Prostate gland (tissue), 2 donors: ENCODE measurements at regions not wholly inside any gene's neighbourhood (a gene's known extent, or its start where the extent isn't known, plus 50 kb on each side); places are given as distances from the start of the nearest gene placed in this dataset.

ENCODE experiments used
- CTCF ChIP-seq, 4 experiments: fragments of 200-600 bp in 2 of 4; fragments of 450-650 bp in 2 of 4; sonication (generic) in 2 of 4; IDR thresholded peaks; 1 replicate in 3 of 4; 2 replicates in 1 of 4; pipeline ENCODE4 v1.5.1; 2016 to 2019; ENCODE audit warnings: antibody characterized with exemption in 4 of 4, mild to moderate bottlenecking in 2 of 4, moderate library complexity in 2 of 4
- POLR2A ChIP-seq: fragments of 450-650 bp; IDR thresholded peaks from one replicate; pipeline ENCODE4 v1.6.1; 2016; ENCODE audit warnings: antibody characterized with exemption, mild to moderate bottlenecking
- POLR2AphosphoS5 ChIP-seq: sonication (generic); formaldehyde crosslinking; IDR thresholded peaks from one replicate; pipeline ENCODE4 v1.6.1; 2017; ENCODE audit warnings: antibody characterized with exemption

- TF ChIP-seq CTCF (IDR thresholded peaks at IDR 0.05) (no peak), POLR2AphosphoS5 (no peak), POLR2A (no peak)
Measured at GRCh38 chr3:124048967-124049798, 57.3 kb upstream of the ROPN1 start.
